SHP77 treated with DMSO at 0.1 percent for 48 hours (cell line): ENCODE measurements at regions not wholly inside any gene's neighbourhood (a gene's known extent, or its start where the extent isn't known, plus 50 kb on each side); places are given as distances from the start of the nearest gene placed in this dataset.
"Not testable (repeated sequence)": the region's sequence is repeated elsewhere in the genome, so short reads cannot be mapped to it uniquely, and the experiment has no call there.

ENCODE experiments used
- DNase-seq: peaks from one replicate; lab custom pipeline; 2025; lab: John Stamatoyannopoulos, UW

DNA sequence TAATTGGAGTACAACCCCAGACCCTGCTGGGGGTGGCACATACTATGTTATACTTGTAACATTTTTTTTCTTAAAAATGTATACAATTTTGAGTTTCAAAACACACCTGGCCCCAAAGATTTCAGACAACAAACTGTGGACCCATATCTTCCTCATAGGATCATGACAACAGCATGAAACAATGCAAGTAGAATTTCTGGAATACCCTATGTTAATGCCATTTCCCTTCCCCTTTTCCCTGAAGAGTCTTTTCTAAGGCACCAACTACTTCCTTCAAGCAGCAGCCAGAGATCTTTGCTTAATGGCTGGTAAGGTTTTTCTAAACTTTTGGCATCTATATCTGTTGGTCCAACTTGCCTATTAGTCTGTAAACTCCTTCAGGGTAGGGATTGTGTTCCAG, 99.9 kb upstream of the SERBP1 start:
- no peak for DNase-seq

- peak; percentile 60 for DNase-seq
Measured at GRCh38 chr1:67532452-67533216, 102.4 kb upstream of the SERBP1 start.

DNA sequence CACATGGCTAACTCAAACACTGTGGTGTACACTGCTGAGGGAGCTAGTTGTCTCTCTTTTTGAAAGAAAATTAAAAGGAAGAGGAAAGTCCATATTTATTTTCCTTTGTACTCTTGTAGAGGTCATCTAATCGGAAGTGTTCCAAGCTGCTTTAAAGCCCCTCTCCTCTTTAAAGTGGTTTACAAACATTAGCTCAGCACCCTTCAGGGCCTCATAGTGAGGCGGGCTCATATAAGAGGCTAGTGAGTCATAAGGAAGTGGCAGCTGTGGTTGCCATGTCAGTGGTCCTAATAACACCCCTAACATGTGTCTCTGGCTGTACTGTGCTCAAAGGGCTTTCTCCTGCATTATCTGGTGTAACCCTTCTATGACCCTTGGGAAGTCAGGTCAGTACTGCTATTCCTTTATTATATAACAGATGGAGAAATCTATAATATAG, 104.4 kb upstream of the SERBP1 start:
- DNase-seq = peak; percentile 23

GRCh38 chr1:67535474-67535873, 105.3 kb upstream of the SERBP1 start:
- peak; percentile 66 for DNase-seq

DNA sequence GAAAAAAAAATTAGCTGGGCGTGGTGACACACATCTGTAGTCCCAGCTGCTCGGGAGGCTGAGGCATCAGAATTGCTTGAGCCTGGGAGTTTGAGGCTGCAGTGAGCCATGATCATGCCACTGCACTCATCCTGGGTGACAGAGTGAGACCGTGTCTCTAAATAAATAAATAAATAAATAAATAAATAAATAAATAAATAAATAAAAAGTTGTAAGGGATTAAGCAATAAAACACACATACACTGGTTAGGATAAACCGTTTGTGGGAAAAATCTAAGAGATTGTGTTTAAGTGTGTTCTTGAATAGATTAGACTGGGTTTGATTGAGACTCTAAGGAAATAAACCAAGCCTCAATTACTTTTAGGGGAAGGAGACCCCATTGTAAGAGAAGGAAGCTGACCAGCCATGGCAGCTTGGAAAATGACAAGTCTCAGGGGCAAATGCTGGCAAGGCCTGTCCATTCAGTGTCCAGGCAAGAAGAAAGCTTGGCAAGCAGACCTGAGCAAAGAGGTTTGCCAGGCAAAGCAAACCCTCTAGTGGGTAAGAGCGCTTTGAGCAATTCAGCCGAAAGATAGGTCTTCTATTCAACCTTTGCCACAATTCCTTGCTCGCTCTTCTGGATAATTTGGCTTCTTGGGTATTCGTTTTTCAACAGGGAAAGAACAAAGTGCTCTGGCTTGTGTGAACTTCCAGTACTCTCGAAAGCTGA, 106.9 kb upstream of the SERBP1 start:
- no peak for DNase-seq

DNA sequence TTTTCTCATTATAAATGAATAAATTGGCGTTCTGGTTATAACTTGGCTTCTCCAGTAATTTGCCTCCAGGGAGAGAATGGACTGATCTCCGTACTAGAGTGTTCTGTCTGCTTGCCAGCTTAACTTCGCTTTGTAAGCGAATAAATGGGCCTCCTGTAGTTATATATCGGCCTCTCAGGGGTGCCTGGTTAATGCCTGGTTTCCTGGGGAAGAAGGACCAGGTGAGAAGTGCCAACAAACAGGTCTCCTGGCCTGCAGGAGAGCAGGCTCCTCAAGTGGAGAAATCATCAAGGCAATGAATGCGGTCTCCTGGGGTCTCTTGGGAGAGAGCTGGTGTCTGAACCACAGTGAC, 107.4 kb upstream of the SERBP1 start:
- no peak for DNase-seq

DNA sequence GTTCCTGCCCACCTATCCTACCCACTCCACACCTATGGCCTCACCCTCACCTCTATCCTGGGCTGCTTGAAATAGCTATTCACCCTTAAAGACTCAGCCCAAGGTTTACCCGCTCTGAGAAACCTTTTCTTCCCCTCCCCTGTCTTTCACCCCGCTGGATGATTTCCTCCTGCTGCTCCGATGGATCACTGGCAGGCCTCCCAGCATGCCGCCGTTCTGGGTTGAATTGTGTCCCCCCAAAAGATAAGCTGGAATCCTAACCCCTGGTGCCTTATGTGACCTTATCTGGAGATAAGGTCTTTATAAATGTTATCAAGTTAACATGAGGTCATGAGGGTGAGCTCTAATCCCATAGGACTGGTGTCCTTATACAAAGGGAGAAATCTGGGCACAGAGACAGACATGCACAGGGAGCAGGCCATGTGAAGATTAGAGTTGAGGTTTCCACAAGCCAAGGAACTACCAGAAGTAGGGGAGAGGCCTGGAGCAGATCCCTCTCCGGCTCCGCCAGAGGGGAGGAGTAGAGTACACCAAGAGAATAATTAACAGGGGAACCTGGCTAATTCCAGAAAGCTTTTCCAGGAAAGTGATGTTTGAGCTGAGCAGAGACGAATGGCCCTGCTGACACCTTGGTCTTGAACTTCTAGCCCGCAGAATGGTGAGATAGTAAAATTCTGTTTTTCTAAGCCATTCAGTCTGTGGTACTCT, 110.0 kb upstream of the SERBP1 start:
- no peak for DNase-seq

- DNase-seq = no peak
Measured at GRCh38 chr1:67540733-67541125, 110.5 kb upstream of the SERBP1 start.

DNA sequence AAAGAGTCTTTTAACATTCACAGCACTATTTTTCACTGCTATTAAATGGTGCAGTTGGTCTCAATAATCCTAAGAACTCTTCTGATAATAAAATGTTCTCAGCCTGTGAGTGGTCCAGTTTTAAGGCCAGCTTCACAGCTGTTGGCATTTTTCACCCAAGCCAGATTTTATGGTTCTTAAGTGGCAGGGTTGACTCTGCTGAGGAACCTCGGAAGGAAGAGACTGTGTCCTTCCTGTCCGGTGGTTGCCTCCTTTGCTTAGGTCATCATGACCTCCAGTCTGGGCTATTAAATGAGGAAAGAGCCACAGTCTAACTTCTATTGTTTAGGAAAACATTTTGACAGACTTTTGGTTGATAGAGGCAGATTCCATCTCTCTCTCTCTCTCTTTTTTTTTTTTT, 112.5 kb upstream of the SERBP1 start:
- DNase-seq = no peak

DNA sequence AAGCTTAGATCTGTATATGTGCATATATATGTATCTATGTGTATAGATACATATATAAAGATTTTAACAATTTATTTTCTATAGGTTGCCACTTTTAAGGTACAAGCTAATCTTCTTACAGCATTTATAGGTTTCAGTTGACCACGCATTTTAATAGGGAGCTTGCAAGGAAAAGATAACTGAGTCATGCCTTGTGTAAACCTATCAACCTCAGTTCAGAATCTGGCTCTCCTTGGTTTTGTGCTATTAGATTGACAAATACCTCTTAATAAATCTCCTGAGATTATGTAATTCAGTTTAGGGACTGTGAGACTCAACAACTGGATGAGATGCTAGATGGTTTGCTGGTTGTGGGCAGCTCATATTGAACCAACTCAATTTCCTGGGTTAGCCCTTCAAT, 114.7 kb upstream of the SERBP1 start:
- no peak for DNase-seq

GRCh38 chr1:67545364-67545763, 115.2 kb upstream of the SERBP1 start:
- no peak for DNase-seq

GRCh38 chr1:67551375-67551774, 121.2 kb upstream of the SERBP1 start:
- DNase-seq = no peak

DNA sequence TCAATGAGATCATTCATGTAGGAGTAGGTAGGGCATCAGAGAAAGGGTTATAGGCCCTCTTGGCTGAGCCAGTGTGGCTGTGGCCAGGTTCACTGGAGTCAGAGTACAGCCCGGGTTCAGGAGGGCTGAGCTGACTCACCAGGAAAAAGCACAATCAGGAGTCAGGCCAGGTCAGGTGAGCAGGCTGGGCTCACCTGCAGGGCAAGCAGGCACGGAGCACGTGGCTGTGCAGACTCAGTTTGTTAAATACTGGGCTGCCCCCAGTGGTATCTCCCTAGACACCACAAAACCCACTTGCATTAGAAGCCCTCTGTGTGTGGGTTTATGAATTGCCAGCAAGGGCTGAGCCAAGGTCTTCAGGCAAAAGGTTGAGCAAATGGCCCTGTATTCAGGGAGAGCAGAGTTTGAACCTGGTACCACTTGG, 122.1 kb upstream of the SERBP1 start:
- no peak for DNase-seq

- DNase-seq = not testable (repeated sequence)
Measured at GRCh38 chr1:67554204-67554603, 124.0 kb upstream of the SERBP1 start.

- no peak for DNase-seq
Measured at GRCh38 chr1:67555461-67556296, 125.5 kb upstream of the SERBP1 start.

DNA sequence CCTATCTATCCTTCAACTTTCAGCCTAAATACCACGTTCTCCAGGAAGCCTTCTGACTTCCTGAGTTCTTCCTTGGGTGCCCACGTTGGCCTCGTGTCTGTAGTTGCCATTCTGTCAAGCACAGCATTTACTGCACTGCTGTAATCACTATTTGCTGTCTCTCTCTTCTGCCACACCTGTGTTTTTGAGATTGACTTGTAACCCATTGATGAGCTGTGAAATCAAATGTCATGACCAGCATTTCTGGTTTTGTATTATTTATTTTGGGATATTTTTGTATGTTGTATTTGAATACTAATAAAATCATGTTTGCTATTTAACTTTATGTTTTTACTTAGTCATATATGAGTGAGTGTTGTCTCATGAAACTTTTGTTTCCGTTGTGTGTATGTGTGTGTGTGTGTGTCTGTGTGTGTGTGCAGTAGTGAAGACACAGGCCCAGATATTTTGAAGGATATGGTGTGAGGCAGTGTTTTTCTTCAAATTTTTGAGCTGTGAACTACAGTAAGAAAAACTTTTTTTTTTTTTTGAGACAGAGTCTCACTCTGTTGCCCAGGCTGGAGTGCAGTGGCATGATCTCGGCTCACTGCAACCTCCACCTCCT, 126.2 kb upstream of the SERBP1 start:
- no peak for DNase-seq

DNA sequence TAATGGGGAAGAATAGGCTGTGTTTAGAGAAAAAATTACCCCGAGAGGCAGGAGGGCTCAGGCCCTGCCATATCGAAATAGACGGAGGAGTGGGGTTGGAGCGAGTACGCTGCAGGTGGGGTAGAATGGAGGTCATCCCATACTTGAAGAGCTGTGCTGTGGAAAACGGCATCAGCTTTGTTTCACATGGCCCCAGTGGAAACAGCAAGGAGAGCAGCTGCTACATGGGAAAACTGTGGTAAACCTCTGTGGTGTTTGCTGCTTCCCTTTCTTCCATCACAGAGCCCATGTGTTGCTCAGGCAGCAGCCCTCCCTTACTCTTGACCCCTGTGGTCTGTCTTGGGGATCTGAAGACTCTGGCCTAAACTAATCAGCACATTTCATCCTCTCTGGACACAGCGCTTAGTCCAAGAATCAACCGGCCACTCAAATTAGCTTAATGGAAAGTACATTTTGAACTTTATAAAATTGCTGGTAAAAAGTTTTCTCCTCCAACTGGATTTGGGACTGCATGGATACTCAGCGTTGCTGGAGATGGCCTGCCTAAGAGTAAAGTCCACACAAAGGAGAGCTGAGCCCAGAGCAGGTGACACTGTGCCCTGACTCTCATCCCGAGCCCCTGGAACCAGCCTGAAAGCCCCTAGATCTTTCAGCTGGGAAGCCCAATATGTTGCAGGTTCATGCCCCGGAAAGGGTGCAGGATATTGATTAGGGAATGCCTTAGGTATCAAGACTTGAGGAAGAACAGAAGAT, 127.1 kb upstream of the GADD45A start:
- no peak for DNase-seq

GRCh38 chr1:67558449-67559193, 126.4 kb upstream of the GADD45A start:
- DNase-seq = no peak

DNA sequence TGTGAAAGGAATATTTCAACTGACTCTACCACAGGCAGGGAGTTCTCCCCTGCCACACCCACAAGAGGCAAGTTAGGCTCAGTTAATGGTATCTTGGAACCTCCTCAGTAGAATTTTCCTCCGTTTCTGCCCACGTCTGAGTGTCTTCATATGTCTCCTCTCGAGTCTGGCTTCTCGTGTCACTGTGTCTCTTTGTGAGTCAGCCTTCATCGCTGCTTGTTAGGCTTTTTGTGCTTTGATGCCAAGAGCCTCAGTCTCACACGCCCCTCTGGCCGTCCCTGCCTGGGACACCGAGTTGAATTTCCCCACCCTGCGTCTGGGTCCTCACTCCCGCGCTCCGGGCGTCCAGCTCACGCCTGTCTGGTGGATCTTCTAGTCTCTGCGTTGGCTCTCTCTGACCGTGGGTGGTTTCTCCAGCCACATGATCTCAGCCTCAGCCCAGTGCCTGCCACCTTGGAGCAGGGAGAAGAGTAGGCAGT, 125.7 kb upstream of the GADD45A start:
- no peak for DNase-seq
